RWPE1 (cell line): ENCODE measurements at regions not wholly inside any gene's neighbourhood (a gene's known extent, or its start where the extent isn't known, plus 50 kb on each side); places are given as distances from the start of the nearest gene placed in this dataset.

Source experiments
- CTCF ChIA-PET: fragments of 350-600 bp; sonication (Branson Sonifier 250); formaldehyde crosslinking; extraction: SDS; loops from one replicate; lab custom pipeline; 2021; lab: Yijun Ruan, JAX
- POLR2A ChIA-PET: fragments of 400-600 bp; formaldehyde crosslinking; extraction: SDS; loops from one replicate; lab custom pipeline; 2020; ENCODE audit warnings: antibody characterized with exemption; ENCODE audit not compliant: low non-redundant PET; lab: Yijun Ruan, JAX
- DNase-seq: peaks from one replicate; pipeline ENCODE4 v3.0.0; 2012; ENCODE audit warnings: low spot score
- H3K27ac ChIP-seq: fragments of 450-650 bp; 2 replicates; pipeline ENCODE4 v1.5.1; 2017
- CTCF ChIP-seq: fragments of 450-650 bp; conservative IDR thresholded peaks from 2 replicates; pipeline ENCODE4 v1.5.1; 2017; ENCODE audit warnings: low read depth, mild to moderate bottlenecking

- H3K27ac ChIP-seq: no peak overlapping the region
- ChIA-PET POLR2A (no interaction called here), CTCF (no interaction called here)
- no peak for DNase-seq
- TF ChIP-seq CTCF: no peak
Observed at GRCh38 chr13:67763384-67763783, 533.2 kb upstream of the PCDH9 start.

- H3K27ac ChIP-seq: no peak overlapping the region
- TF ChIP-seq CTCF: no peak
- CTCF ChIA-PET: no interaction called here
- DNase-seq: no peak
- POLR2A ChIA-PET: no interaction called here
Observed at GRCh38 chr13:67758975-67759374, 528.8 kb upstream of the PCDH9 start.

- DNase-seq: no peak
- POLR2A ChIA-PET: no interaction called here
- CTCF ChIA-PET: no interaction called here
- no peak for TF ChIP-seq CTCF
- no peak overlapping the region for H3K27ac ChIP-seq
Observed at GRCh38 chr13:67754012-67754411, 523.9 kb upstream of the PCDH9 start.

- ChIA-PET POLR2A (no interaction called here), CTCF (interaction anchor here (0.7 kb wide), 1 partner anchor 98 kb away, joined by 3 read pairs; no protein-coding TSS in a partner anchor)
- DNase-seq: no peak
- TF ChIP-seq CTCF: no peak
- H3K27ac ChIP-seq: no peak overlapping the region
Observed at GRCh38 chr13:67752759-67753158, 522.6 kb upstream of the PCDH9 start.

GRCh38 chr13:67742478-67742877 is 512.3 kb upstream of the PCDH9 start:
- POLR2A ChIA-PET: no interaction called here
- no peak for DNase-seq

GRCh38 chr13:67740871-67741535 is 510.9 kb upstream of the PCDH9 start:
- no peak overlapping the region for H3K27ac ChIP-seq
- CTCF ChIA-PET: no interaction called here
- TF ChIP-seq CTCF: no peak
- no peak for DNase-seq
- POLR2A ChIA-PET: no interaction called here

More at GRCh38 chr13:67742478-67742877, 512.3 kb upstream of the PCDH9 start:
- H3K27ac ChIP-seq: no peak overlapping the region
- CTCF ChIA-PET: no interaction called here
- TF ChIP-seq CTCF: no peak
